Psoas muscle (tissue), 7 donors: ENCODE measurements at regions not wholly inside any gene's neighbourhood (a gene's known extent, or its start where the extent isn't known, plus 50 kb on each side); places are given as distances from the start of the nearest gene placed in this dataset.

Experiments
- ATAC-seq, 4 donors: fragments of 200-7000 bp; cut with Tn5 transposase; one replicate each; pipeline ENCODE4 v1.9.1; 2020; ENCODE audit warnings: moderate library complexity in 3 of 4, mild to moderate bottlenecking in 2 of 4
- DNase-seq, 2 donors: peaks; one replicate each; pipeline ENCODE4 v3.0.0-alpha.2; 2020
- H3K27ac ChIP-seq: fragments of 200-600 bp; one replicate; pipeline ENCODE4 v1.8.0; 2022
- H3K27me3 ChIP-seq, 3 donors: fragments of 200-600 bp in 1 of 3; one replicate each; pipeline versions ENCODE4 v1.6.1 to v1.8.0; 2013 to 2022; ENCODE audit warnings: low read length in 2 of 3, mild to moderate bottlenecking in 2 of 3, moderate library complexity in 1 of 3; ENCODE audit not compliant: insufficient read depth in 3 of 3
- H3K36me3 ChIP-seq, 2 donors: fragments of 200-600 bp in 1 of 2; one replicate each; pipeline versions ENCODE4 v1.6.1 to v1.8.0; 2013 to 2022; ENCODE audit warnings: low read depth in 1 of 2, mild to moderate bottlenecking in 1 of 2, moderate library complexity in 1 of 2; ENCODE audit not compliant: insufficient read depth in 1 of 2
- H3K4me1 ChIP-seq: fragments of 200-600 bp; one replicate; pipeline ENCODE4 v1.8.0; 2022
- H3K4me3 ChIP-seq: fragments of 200-600 bp; one replicate; pipeline ENCODE4 v1.8.0; 2022; ENCODE audit warnings: mild to moderate bottlenecking
- H3K9me3 ChIP-seq: fragments of 200-600 bp; one replicate; pipeline ENCODE4 v1.8.0; 2022
- WGBS, 3 donors: extraction: QIAGEN DNeasy Blood & Tissue Kit; methylation state at CpG; one replicate each; pipeline versions ENCODE4 v1.1.6 to v1.1.7; 2013; 5-methylcytosine and 5-hydroxymethylcytosine counted together
- intact Hi-C, 2 donors: fragments of 100-400 bp; cut with DNase I; formaldehyde crosslinking; loops; one replicate each; pipeline versions ENCODE4 v1.11.0 to v1.14.2; 2022
- TF ChIP-seq, protein P1 (sequence below): fragments of 200-600 bp; IDR thresholded peaks from one replicate; pipeline ENCODE4 v1.8.0; 2022; ENCODE audit warnings: antibody characterized with exemption
- donor health status: healthy with polysubstance abuse.
- donor health status: DM: no; HTN: no; CAD: no; lungs with moderate emphysema.
- donor health status: Bipolar disorder and iron deficiency.
- donor health status: healthy.
- donor health status: DM: yes; HTN: yes; CAD: no.
- donor health status: DM: no; HTN: no; CAD: no.
- donor health status: DM: yes; HTN: yes; CAD: no.

DNA sequence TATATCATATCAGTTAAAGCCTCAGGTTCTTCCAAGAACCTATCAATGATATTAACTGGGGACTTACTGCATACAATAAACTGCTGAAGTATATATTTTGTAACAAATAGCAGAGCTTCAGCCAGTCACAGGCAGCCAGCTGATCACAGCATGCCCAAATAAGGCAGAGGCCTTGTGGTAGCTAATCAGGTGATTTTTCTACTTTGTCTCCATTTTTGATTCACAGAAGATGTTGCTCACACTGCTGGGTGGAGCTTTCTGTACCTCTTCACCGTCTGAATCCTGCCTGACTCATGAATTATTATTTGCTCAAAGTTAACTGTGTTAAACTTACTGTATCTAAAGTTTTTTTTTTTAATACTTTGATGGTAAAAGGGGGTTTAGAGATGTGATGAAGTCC, 357.4 kb downstream of the PSAT1 start:
- H3K27me3 ChIP-seq = no peaks in the 10 kb centered on the region
- DNase-seq (no peak), ATAC-seq (no peak)
- no peaks in the 10 kb centered on the region for H3K4me1 ChIP-seq
- H3K4me3 ChIP-seq = no peak overlapping the region
- intact Hi-C loops = no loop called here
- H3K36me3 ChIP-seq = no peaks in the 10 kb centered on the region
- no peak overlapping the region for H3K27ac ChIP-seq
- no peaks in the 10 kb centered on the region for H3K9me3 ChIP-seq
- TF ChIP-seq, protein P1, sequence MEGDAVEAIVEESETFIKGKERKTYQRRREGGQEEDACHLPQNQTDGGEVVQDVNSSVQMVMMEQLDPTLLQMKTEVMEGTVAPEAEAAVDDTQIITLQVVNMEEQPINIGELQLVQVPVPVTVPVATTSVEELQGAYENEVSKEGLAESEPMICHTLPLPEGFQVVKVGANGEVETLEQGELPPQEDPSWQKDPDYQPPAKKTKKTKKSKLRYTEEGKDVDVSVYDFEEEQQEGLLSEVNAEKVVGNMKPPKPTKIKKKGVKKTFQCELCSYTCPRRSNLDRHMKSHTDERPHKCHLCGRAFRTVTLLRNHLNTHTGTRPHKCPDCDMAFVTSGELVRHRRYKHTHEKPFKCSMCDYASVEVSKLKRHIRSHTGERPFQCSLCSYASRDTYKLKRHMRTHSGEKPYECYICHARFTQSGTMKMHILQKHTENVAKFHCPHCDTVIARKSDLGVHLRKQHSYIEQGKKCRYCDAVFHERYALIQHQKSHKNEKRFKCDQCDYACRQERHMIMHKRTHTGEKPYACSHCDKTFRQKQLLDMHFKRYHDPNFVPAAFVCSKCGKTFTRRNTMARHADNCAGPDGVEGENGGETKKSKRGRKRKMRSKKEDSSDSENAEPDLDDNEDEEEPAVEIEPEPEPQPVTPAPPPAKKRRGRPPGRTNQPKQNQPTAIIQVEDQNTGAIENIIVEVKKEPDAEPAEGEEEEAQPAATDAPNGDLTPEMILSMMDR = no peak
- 76 to 80% (median 80%) methylated on average over 1 of the region's 1 CpG for WGBS, 3 donors

DNA sequence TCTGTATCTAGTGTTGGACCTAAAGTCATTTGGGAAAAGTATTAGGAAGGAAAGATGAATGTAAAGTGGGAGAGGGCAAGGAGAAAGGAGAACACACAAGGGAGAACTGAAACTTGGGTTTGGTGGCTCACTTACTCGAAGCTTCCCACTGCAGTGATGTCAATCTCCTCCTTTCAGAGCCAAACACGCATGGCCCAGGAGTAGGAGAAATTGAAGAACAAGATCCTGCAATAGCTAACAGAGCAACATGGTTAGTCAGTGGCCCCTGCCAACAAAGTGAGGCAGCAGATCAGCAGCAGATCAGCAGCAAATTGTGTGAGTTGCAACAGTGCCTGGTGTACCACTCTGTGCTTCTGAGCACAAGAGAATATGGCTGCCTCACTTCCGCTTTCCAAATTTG, 366.4 kb downstream of the PSAT1 start:
- TF ChIP-seq, protein P1 = no peak
- intact Hi-C loops = no loop called here
- Histone ChIP-seq H3K4me1 (no peaks in the 10 kb centered on the region), H3K4me3 (no peak overlapping the region), H3K27ac (no peak overlapping the region), H3K9me3 (no peaks in the 10 kb centered on the region), H3K36me3 (no peaks in the 10 kb centered on the region), H3K27me3 (no peaks in the 10 kb centered on the region)
- DNase-seq (no peak), ATAC-seq (no peak)
- WGBS, 3 donors = 86 to 88% (median 87%) methylated on average over 3 of the region's 3 CpGs

DNA sequence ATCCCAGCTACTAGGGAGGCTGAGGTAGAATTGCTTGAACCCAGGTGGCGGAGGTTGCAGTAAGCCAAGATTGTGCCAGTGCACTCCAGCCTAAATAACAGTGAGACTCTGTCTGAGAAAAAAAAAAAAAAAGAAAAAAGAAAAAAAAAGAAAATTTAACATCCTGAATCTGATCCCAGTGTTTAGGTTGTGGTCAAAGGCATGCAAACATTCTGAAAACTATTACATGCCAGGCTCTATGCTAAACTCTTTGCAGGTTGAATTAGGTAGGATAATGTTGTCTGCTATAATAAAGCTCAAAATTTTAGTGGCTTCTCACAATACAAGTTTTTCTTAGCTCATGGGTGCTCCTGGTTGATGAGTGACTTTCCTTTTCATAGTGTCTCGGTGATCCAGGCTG, 367.4 kb downstream of the PSAT1 start:
- WGBS, 3 donors = 81 to 94% (median 93%) methylated on average over 2 of the region's 2 CpGs
- TF ChIP-seq, protein P1 = no peak
- H3K27ac ChIP-seq = no peak overlapping the region
- ATAC-seq (no peak), DNase-seq (no peak)
- H3K27me3 ChIP-seq = no peaks in the 10 kb centered on the region
- H3K4me1 ChIP-seq = no peaks in the 10 kb centered on the region
- H3K4me3 ChIP-seq = no peak overlapping the region
- H3K9me3 ChIP-seq = no peaks in the 10 kb centered on the region
- H3K36me3 ChIP-seq = no peaks in the 10 kb centered on the region
- intact Hi-C loops = no loop called here

DNA sequence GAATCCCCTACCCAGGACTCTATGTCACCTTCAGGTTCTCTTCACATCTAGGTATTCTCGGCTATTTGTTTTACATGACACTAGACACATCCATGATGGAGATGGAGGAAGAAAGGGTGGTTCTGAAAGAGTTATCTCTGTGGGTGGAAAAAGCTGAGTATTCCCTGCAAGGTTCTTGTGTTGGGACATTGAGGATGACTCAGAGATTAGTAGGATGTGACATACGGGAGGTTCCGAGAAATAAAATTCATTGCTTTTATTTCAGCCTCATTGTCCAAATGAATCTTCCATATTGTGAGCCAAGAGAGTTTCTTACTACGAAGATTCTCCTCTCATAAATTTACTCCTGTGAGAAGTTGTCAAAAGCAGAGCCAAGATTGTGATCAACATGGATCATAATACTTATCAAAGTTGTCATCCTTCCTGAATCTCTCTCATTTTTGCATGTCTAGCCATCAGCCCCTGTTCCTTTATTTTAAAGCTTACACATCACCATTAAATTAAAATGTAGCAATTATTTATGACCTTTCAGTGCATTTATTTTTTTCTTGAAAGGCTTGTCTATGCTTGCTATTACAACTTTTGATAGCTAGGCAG, 370.0 kb downstream of the PSAT1 start:
- Histone ChIP-seq H3K36me3 (no peaks in the 10 kb centered on the region), H3K27me3 (no peaks in the 10 kb centered on the region), H3K9me3 (no peaks in the 10 kb centered on the region), H3K27ac (no peak overlapping the region), H3K4me1 (no peaks in the 10 kb centered on the region), H3K4me3 (no peak overlapping the region)
- 64 to 77% (median 71%) methylated on average over 4 of the region's 4 CpGs for WGBS, 3 donors
- no peak for DNase-seq
- TF ChIP-seq, protein P1 = no peak
- no peak for ATAC-seq
- intact Hi-C loops = no loop called here

DNA sequence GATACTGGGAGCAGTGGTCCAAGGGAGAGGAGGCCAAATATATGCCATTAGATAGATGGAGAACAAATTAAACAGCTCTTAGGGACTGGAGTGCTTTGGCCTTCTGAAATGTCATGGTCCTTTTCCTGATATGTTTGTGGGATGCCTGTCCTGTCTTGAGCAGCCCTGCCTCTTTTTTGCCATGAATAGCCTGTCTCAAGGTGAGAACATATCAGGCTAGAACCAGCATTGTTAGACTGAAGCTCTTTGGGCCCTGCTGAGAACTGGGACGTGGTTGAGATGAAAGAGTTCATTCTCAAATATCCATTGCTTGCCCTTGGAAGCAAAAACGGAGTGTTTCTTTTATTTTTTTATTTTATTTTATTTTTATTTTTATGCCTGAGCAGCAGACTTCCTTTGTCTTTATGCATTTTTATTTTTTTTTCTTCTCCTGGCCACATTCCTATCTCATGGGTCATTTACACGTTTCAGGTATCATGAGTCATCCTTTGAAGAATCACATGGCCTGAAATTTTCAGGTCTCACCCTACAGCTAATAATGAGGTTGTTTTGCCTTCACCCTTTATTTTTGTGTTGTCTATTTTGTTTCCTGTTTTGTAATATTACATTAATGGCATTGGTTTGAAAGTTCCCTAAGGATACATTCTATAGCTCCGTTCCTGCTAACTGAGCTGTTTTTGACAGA, 371.4 kb downstream of the PSAT1 start:
- Histone ChIP-seq H3K27me3 (no peaks in the 10 kb centered on the region), H3K4me3 (no peak overlapping the region), H3K4me1 (no peaks in the 10 kb centered on the region), H3K27ac (no peak overlapping the region), H3K9me3 (no peaks in the 10 kb centered on the region), H3K36me3 (no peaks in the 10 kb centered on the region)
- ATAC-seq (no peak), DNase-seq (no peak)
- 64 to 71% (median 65%) methylated on average over 4 of the region's 4 CpGs for WGBS, 3 donors
- intact Hi-C loops = no loop called here
- TF ChIP-seq, protein P1 = no peak
